Left colon (tissue), 2 donors: ENCODE measurements at regions not wholly inside any gene's neighbourhood (a gene's known extent, or its start where the extent isn't known, plus 50 kb on each side); places are given as distances from the start of the nearest gene placed in this dataset.
"Not testable (repeated sequence)": the region's sequence is repeated elsewhere in the genome, so short reads cannot be mapped to it uniquely, and the experiment has no call there.

ENCODE experiments used
- ATAC-seq: fragments of 200-7000 bp; cut with Tn5 transposase; one replicate; pipeline ENCODE4 v1.9.1; 2020; ENCODE audit warnings: mild to moderate bottlenecking, moderate library complexity
- DNase-seq, 2 donors: peaks; one replicate each; pipeline ENCODE4 v3.0.0-alpha.2; 2020
- intact Hi-C, 2 donors: fragments of 100-400 bp; cut with DNase I in 1 of 2; cut with micrococcal nuclease in 1 of 2; formaldehyde crosslinking; loops; one replicate each; pipeline versions ENCODE4 v1.11.2 to v1.14.0; 2022; cut with DNase I, micrococcal nuclease
- donor health status: DM: no; HTN: no; CAD: no.
- donor health status: DM: yes; HTN: yes; CAD: no.

GRCh38 chr20:46785958-46786357, 76.5 kb downstream of the SLC2A10 start:
- DNase-seq (no peak), ATAC-seq (no peak)
- intact Hi-C loops: no loop called here

- intact Hi-C loops: no loop called here
- ATAC-seq (no peak), DNase-seq (no peak)
These were observed 77.1 kb downstream of the SLC2A10 start for GRCh38 chr20:46786566-46786965.

GRCh38 chr20:46787991-46788762, 78.7 kb downstream of the SLC2A10 start:
- DNase-seq (no peak), ATAC-seq (no peak)
- intact Hi-C loops: no loop called here

- DNase-seq, intact Hi-C loops, ATAC-seq: not testable (repeated sequence)
These were observed 79.3 kb downstream of the SLC2A10 start for GRCh38 chr20:46788763-46789091.

- ATAC-seq: no peak
- intact Hi-C loops: no loop called here
These were observed 80.0 kb downstream of the SLC2A10 start for GRCh38 chr20:46789339-46790028.

GRCh38 chr20:46791722-46792416, 82.4 kb downstream of the SLC2A10 start:
- intact Hi-C loops: no loop called here
- DNase-seq (no peak), ATAC-seq (no peak)

More at GRCh38 chr20:46789339-46790028, 80.0 kb downstream of the SLC2A10 start:
- no peak for DNase-seq

GRCh38 chr20:46797206-46797605, 87.8 kb downstream of the SLC2A10 start:
- DNase-seq (no peak), ATAC-seq (no peak)
- intact Hi-C loops: no loop called here

GRCh38 chr20:46798430-46798829, 89.0 kb downstream of the SLC2A10 start:
- no peak for DNase-seq
- intact Hi-C loops: no loop called here
- ATAC-seq: no peak

- DNase-seq (no peak), ATAC-seq (no peak)
- intact Hi-C loops: no loop called here
These were observed 90.4 kb downstream of the SLC2A10 start for GRCh38 chr20:46799781-46800408.

- intact Hi-C loops: no loop called here
- DNase-seq (no peak), ATAC-seq (no peak)
These were observed 91.0 kb downstream of the SLC2A10 start for GRCh38 chr20:46800409-46800804.

GRCh38 chr20:46801003-46801702, 91.7 kb downstream of the SLC2A10 start:
- ATAC-seq (no peak), DNase-seq (no peak)
- intact Hi-C loops: no loop called here

GRCh38 chr20:46802722-46803121, 91.9 kb upstream of the EYA2 start:
- DNase-seq (no peak), ATAC-seq (no peak)
- intact Hi-C loops: no loop called here

- DNase-seq (no peak), ATAC-seq (no peak)
- intact Hi-C loops: no loop called here
These were observed 91.3 kb upstream of the EYA2 start for GRCh38 chr20:46803123-46804020.

GRCh38 chr20:46804126-46804525, 90.5 kb upstream of the EYA2 start:
- DNase-seq (no peak), ATAC-seq (no peak)
- intact Hi-C loops: no loop called here

- intact Hi-C loops: no loop called here
- no peak for ATAC-seq
- no peak for DNase-seq
These were observed 88.8 kb upstream of the EYA2 start for GRCh38 chr20:46805836-46806235.

GRCh38 chr20:46807998-46808397, 86.6 kb upstream of the EYA2 start:
- DNase-seq: no peak
- no peak for ATAC-seq
- intact Hi-C loops: no loop called here

- ATAC-seq: peak; percentile 44
- intact Hi-C loops: no loop called here
These were observed 86.1 kb upstream of the EYA2 start for GRCh38 chr20:46808565-46808964.

GRCh38 chr20:46809706-46810360, 84.8 kb upstream of the EYA2 start:
- no peak for DNase-seq
- ATAC-seq: no peak

More at GRCh38 chr20:46808565-46808964, 86.1 kb upstream of the EYA2 start:
- no peak for DNase-seq

More at GRCh38 chr20:46809706-46810360, 84.8 kb upstream of the EYA2 start:
- intact Hi-C loops: no loop called here
